HG02763 (cell line): ENCODE measurements at regions not wholly inside any gene's neighbourhood (a gene's known extent, or its start where the extent isn't known, plus 50 kb on each side); places are given as distances from the start of the nearest gene placed in this dataset.
"Not testable (repeated sequence)": the region's sequence is repeated elsewhere in the genome, so short reads cannot be mapped to it uniquely, and the experiment has no call there.

ENCODE experiments used
- ATAC-seq: cut with Tn5 transposase; IDR thresholded peaks from one replicate; pipeline ENCODE4 v1.9.1; 2021; ENCODE audit warnings: mild to moderate bottlenecking, moderate library complexity; ENCODE audit not compliant: unreplicated experiment

DNA sequence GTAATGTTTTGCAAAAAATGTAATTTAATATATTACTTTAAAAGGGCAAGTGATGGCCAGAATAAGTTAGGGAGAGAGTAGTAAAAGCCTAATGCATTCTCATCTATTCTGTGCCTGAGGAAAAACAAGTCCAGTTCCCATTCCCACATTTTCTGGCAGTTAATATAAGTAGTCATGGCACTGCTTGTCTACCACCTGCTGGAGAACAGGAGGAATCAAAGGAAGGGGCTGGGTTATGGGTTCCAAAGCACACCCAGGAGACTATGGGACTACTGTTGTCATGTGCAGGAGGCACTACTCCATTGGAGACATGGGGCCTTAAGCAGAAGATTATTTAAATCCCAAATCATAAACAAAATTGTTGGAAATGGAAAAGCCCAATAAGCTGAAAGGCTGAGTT lies 2618.6 kb downstream of the ARAP2 start:
- ATAC-seq = no peak

DNA sequence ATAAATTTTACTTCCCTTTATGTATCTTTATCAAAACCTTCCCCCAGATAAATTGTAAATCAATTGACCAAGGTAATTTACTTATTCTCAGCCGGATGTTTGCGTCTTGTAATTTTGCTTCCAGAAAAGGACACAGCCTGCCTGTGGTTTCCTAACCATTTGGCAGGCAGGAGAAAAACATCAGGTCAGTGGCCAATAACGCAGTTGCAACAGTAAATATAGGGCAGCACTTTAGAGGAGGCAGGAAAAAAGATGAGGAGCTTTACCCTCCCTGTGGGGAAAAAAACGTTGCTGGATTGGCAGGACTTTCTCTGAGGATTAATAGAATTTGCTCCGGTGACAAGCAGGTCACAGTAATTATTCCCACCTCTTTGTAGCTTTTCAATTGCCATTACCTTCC lies 2618.1 kb downstream of the ARAP2 start:
- ATAC-seq = no peak

DNA sequence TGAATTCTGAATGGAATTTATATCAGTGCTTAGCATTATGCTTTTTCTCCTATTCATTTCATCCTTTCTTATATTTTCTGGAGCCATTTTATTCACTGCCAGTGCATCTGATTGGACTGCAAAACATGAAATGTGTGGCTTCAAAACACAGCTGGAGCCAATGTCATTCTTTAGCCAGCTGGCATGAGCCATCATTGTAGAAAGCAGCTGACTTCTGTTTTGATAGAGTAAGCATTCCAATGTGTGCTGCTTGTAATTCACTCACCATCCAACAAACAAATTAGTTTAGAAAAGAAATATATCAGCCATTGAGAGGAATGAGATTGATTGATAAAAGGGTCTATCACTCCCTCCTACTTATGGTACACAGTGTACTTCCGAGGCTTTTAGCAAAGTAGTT lies 2616.0 kb downstream of the ARAP2 start:
- ATAC-seq = no peak

DNA sequence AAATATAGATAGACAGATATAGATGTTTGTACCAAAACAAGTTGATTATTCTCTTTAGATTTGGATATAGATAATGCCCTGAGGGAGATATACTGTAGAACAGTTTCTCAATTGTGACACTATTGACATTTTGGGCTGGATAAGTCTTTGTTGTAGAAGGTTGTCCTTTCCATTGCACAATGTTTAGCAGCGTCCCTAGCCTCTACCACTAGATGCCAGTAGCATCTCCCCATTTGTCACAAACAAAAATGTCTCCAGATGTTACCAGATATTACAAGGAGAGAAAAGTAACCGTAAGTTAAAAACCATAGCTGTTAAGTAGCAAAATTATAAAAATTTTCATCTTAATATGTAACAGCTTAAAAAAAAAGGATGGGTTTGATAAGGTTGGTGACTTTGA lies 2595.3 kb downstream of the ARAP2 start:
- ATAC-seq = no peak

DNA sequence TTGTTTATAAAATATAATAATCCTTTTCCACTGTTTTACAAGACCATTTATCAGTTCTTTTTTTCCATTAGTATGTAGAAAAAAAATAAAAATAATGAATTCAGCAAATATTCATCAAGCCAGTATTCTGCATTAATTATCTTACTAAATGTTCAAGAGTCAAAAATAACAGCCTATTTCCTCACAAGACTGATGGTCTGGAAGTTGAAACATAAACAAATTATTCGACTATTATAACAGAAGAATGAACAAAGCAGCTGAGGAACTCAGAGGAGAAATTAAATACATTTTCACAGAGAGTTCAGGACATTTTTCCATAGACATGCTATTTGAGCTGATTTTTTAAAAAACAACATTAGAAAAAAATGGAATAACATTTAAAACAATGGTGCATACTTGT lies 2594.8 kb downstream of the ARAP2 start:
- no peak for ATAC-seq

DNA sequence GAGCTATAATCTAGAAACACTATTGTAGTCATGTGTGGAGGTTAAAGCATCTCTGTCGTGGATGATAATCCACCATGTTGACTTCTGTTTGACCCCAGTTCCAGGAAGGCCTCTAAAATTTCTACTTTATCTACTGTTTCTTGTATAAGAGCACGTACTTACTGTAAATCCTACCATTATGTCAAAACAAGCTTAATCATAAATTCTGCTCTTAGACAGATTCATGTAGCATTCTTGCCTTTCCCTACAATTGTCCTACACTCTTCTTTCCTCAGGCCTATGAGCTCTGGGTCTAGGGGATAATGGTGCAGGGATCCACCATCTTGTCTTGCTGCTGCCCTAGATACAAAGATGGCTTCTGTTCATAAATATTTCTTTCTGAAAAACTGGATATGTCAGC lies 2594.3 kb downstream of the ARAP2 start:
- ATAC-seq = no peak

DNA sequence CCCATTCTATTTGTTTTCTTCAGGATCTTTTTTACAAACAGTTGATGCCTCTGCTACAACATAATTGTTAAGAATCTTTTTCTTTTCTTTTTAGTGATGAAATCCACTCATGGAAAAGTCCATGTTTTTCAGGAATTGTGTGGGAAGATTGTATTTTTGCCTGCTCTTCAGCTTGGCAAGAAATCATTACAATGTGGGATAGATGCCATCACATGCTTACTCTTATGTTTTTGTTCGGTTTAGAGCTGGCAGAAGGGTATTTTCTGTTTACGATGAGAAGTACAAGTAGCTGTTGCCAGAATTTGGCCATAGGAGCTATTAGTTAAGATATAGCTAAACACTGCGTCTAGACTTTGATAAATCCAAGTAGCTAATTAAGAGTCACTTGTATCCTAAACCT lies 2585.3 kb downstream of the ARAP2 start:
- no peak for ATAC-seq

DNA sequence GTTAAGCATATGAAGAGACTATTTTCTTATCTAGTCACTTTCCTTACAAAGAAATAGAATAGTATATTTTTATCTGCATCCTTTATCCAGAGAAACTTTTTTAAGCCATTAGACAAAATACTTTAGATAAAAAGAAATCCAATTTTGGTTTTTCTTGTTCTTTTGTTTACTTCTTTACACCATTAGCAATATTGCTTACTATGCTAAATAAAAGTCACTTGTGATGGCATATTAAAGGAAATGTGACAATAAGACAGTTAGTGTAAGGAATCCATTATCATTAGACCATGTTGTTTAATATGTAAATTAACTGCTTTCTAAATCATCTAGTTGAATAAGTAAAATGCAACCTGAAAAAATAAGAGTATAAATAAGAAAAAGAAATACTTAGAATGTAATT lies 2582.7 kb downstream of the ARAP2 start:
- no peak for ATAC-seq

DNA sequence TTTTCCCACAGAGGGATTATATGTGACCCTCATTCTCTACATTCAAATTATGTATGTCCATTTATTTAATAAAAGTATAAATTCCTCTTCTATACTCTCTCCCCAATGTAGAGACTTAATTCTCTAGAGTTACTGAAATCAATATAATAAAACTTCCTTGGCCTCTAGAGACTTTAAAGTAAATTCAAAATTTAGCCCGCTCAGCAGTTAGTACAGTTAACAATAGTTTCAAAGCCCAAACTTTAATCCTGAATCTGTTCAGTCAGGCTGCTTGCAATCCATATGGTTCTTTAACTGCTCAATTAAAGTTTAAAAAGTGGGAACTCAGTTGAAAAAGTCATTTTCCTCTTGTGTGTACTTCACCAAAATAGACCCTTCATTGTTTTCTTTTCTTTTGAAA lies 2558.4 kb downstream of the ARAP2 start:
- ATAC-seq = no peak

DNA sequence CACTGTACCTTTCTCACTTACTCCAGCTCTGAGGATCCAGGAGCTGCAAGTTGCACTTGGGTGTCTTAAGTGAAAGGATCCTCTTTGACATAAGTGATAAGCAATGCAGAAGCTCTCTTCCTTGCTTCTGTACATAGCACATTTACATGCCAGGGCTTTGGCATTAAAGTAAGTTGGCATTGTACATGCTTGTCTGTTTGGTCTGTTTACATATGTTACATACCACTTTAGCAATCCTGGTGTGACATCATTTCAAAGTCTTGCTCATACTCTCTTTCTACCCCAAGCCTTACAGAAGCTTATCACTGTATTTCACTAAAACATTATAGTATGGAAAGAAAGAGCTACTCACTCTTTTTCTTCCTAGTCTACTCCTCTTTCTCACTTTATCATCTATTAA lies 2548.3 kb downstream of the ARAP2 start:
- no peak for ATAC-seq

DNA sequence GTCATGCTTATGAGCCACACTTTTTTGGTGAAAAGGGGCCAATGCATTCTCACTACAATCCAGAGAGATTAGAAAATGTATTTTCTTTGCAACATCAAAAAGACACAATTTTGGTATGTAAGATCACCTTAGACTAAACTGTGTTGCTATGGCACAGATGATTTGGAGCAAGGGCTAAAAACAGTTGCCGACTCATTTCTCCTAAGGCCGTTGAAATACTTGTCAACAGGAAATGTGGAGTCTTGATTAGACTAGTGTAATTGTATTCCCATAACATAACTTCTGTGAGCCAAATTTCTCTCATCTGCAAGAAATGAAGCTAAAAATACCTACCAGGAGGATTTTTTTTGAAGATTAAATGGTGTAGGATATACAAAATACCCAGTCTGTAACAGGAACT lies 2547.7 kb downstream of the ARAP2 start:
- ATAC-seq = no peak

DNA sequence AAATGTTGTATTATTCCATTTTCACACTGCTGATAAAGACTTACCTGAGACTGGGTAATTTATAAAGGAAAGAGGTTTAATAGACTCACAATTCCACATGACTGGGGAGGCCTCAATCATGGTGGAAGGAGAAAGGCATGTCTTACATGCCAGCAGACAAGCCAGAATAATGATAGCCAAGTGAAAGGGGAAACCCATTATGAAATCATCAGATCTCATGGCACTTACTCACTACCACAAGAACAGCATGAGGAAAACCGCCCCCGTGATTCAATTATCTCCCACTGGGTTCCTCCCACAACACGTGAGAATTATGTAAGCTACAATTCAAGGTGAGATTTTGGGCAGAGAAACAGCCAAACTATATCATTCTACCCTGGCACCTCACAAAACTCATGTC lies 2535.1 kb downstream of the ARAP2 start:
- ATAC-seq = no peak

DNA sequence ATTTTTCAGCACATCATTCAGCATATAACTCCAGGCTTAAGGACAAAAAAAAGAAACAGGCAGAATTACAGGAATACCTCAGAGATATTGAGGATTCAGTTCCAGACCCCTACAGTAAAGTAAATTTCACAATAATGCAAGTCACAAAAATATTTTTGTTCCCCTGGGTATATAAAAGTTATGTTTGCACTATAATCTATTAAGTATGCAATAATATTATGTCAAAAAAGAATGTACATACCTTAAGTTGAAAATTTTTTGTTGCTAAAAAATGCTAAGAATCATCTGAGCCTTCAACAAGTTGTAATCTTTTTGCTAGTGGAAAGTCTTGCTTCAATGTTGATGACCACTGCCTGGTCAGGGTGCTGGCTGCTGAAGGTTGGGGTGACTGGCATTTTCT lies 2532.5 kb downstream of the ARAP2 start:
- ATAC-seq = no peak

DNA sequence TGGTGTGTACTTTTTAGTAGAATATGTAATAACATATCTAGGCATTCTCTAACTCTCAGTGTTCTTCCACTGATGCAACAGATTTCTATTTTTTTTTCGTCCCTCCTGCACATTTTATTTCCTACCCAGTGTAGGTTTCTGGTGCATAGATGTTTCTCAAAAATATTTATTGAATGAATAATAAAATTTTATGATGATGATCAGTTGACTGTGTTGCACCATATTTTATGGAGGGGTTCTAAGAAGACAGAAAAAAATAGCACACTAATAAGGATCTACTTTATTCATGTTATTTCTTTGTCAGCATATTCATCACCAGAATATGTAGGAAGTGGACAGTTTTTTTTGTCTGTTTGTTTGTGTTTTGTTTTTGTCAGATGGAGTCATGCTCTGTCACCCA lies 2529.3 kb downstream of the ARAP2 start:
- ATAC-seq = no peak

DNA sequence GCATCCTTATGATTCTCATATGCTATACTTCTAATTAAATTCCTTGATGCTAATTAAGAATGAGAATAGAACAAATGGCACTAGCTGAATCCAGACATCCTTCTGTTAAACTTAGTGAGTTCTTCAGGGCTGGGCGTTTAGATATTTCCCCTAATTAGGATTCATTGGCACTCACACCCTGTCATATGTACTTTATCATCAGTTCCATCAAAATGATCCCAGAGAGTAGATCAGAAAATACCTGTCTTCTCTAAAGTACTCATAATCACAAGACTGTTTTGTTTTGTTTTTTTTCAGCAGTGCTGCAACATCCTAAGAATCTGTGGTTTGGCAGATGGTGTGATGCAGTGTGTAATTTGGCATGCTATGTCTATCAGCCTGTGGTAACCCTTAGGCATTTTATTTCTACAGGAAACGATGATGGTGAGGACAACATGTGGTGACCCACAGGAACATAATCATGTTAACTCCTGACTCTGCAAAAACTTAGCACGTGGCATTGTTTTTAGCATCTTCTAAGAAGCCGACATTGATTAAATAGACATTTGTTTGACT lies 2528.4 kb downstream of the ARAP2 start:
- no peak for ATAC-seq

DNA sequence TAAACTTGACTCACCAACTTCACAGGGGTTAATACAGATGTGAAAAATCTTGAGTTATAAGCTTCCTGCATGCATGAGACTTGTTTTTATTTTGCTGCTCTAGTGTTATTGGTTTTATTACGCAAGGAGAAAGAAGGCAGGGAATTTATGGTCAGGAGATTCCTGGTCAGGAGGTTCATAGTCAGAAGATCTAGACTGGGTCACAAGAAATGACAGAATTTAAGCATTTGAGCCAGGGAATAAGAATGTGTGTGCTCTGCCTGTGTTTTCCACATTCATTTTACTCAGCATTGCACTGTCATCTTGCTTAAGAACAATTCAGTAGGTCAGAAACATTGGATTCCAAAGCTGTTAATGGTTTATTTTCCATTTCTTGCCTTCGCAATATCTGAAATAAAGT lies 2522.1 kb downstream of the ARAP2 start:
- ATAC-seq = no peak

DNA sequence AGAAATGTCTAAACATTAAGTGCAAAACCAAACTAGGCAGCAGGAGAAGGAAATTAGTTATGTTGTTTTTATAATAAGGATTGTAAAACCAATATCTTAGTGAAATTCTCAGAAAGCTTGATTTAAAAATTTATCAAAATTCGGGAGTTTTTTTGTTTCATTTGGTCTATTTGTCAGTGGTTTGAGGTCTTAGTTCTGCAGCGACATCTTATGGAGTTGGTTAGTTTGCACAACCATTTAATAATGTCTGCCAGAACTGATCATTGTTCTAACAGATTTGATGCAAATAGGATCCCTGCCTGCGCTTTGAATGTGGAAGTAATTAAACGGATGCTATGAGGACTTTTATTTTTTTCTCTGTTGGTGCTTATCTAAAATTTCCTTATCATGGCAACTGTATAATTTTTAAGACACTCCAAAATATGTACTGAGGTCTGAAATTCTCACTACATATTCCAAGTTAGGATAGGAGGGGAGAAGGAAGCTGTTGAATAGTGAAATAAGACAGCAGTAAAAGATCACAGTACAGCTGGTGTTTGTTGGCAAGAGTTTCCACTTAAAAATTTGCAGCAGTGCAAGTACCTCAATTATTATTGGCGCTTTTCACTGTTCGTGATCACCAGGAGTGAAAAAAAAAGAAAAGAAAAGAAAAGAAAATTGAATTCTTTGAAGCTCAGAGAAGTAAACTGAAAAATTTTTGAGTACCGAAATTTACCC lies 2521.4 kb downstream of the ARAP2 start:
- no peak for ATAC-seq

DNA sequence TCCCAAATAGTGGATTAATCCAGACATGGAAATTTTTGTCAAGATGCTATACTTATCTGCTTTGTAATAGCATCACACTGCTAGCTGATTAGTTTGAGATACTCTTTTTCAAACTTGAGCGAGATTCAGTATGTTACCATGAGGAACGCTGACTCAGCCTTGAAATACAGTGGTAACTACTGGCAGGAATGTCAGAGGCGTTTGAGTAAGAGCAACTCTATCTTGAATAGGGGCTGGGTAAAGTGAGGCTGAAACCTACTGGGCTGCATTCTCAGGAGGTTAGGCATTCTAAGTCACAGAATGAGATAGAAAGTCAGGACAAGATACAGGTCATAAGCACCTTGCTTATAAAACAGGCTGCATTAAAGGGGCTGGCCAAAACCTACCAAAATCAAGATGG lies 2519.6 kb downstream of the ARAP2 start:
- no peak for ATAC-seq

DNA sequence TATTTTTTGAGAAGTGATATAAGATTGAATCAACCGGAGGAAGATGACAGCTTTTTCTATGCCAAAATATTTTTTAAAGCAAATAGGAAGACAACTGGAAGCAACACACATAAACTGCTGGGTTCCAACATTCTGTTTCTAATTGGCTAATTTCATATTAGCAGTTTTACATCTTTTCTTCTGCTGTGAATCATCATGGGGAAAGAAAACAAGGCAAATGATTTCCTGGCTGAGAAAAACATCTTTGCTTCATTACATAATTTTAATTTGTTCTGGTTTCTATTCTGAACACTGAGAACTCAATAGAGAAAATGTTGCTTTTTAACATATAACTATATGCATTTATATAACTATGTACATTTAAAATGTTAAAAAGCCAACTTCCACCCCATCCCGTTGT lies 2518.5 kb downstream of the ARAP2 start:
- no peak for ATAC-seq

DNA sequence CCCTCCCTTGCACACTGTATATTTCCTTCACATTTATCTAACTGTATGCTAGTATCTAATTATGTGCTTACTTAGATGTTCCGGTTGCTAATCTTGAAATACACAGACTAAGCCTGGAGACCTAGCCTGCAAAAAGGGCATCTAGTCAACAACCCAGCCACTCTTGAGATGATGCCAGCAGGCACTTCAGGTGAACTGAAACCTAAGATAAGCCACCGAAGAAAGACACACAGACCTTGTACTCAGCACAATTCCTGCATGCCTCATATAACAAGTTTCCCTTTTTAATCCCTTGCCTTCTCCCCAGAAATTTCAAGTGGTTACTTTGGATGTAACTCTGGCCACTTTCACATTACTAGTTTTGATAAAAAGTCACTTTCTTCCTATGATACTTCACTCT lies 2506.6 kb downstream of the ARAP2 start:
- no peak for ATAC-seq

DNA sequence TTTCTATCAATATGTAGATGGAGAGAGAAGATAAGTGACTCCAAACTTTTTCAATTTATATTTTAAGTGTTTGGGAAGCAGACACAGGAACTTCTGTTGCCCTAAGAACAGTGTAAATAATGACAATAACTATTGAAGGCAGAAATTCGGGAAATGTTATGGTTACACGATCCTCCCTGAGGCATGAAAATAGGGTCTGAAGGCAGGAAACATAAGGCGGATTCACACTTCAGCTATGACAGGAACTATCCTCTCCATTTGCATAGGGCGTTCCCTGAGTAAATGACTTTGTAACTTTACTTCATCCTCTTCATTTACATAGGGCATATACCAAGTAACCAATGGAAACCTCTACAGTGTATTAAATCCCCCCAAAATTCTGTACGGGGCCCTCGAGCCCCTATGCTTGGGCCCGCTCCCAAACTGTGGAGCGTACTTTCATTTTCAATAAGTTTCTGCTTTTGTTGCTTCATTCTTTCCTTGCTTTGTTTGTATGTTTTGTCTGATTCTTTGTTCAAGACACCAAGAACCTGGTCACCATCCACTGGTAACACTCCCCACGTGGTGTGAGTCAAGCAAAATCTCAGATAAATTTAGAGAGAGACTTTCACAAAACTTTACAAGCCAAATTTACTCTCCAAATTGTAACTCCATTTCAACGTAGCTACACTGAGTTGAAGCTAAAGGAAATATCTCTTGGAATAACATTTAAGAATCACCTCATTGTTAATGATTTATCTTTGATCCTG lies 2504.3 kb downstream of the ARAP2 start:
- ATAC-seq = no peak

DNA sequence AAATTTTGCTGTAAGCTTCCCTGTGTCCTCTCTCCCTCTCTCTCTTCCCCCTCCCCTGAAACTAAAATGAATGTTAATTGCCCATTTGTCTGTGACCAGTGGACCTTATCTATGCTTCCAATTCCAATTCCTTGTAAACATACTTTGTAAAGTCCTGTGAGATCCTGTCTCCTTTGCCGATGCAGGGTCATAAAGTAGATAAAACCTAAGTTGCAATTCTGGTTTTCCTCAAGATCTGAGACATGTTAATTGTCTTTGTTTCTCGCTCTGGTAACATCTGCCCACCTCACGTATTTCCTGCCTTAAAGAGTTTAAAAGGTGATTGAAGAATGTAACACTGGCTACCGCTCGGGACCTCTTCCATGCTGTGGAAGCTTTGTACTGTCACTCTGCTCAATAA lies 2503.4 kb downstream of the ARAP2 start:
- not testable (repeated sequence) for ATAC-seq
